ENCODE measurements at regions not wholly inside any gene's neighbourhood (a gene's known extent, or its start where the extent isn't known, plus 50 kb on each side); places are given as distances from the start of the nearest gene placed in this dataset.
"Not testable (repeated sequence)": the region's sequence is repeated elsewhere in the genome, so short reads cannot be mapped to it uniquely, and the experiment has no call there.

DNA sequence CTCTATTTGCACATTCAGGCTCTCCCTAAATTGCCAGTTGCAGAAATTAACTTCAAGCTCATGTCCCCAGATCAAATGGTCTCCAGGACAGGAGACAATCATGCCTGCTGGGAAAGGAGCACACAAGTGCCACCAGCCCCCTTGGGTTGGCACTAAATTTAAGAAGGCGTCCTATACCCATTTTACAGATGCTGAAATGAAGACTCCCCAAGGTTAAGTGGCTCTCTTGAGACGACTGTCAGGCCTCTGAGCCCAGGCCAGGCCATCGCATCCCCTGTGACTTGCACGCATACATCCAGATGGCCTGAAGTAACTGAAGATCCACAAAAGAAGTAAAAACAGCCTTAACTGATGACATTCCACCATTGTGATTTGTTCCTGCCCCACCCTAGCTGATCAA lies 232.5 kb upstream of the FOXF1 start:
- not testable (repeated sequence) for TF ChIP-seq SP1, NFRKB, SUZ12 (IDR thresholded peaks at IDR 0.05)
- TF ChIP-seq, protein P1, sequence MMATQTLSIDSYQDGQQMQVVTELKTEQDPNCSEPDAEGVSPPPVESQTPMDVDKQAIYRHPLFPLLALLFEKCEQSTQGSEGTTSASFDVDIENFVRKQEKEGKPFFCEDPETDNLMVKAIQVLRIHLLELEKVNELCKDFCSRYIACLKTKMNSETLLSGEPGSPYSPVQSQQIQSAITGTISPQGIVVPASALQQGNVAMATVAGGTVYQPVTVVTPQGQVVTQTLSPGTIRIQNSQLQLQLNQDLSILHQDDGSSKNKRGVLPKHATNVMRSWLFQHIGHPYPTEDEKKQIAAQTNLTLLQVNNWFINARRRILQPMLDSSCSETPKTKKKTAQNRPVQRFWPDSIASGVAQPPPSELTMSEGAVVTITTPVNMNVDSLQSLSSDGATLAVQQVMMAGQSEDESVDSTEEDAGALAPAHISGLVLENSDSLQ (IDR thresholded peaks at IDR 0.05) = not testable (repeated sequence)
